H54 (cell line): ENCODE measurements at regions not wholly inside any gene's neighbourhood (a gene's known extent, or its start where the extent isn't known, plus 50 kb on each side); places are given as distances from the start of the nearest gene placed in this dataset.

ENCODE experiments used
- DNase-seq: peaks from one replicate; pipeline ENCODE4 v3.0.0; 2011; ENCODE audit warnings: low spot score, mixed read lengths; ENCODE audit not compliant: insufficient read length
- FAIRE-seq: peaks from 3 replicates; lab custom pipeline; 2011; peaks lifted over from hg19 to GRCh38; lab: Jason Lieb, UNC
- POLR2A ChIP-seq: IDR thresholded peaks from 2 replicates; pipeline ENCODE4 v1.6.1; 2011; ENCODE audit warnings: low read depth, mild to moderate bottlenecking, low read length

- DNase-seq (no peak), FAIRE-seq (no peak)
- no peak for TF ChIP-seq POLR2A
Measured at GRCh38 chr22:34070531-34070930, 150.3 kb upstream of the LARGE1 start.

GRCh38 chr22:34072585-34072984 is 152.3 kb upstream of the LARGE1 start:
- no peak for TF ChIP-seq POLR2A
- no peak for DNase-seq
- FAIRE-seq, result no peak

GRCh38 chr22:34080433-34080832 is 160.2 kb upstream of the LARGE1 start:
- DNase-seq (no peak), FAIRE-seq (no peak)
- no peak for TF ChIP-seq POLR2A

GRCh38 chr22:34096770-34097169 is 176.5 kb upstream of the LARGE1 start:
- FAIRE-seq, result no peak
- no peak for TF ChIP-seq POLR2A
- no peak for DNase-seq

GRCh38 chr22:34099278-34099677 is 179.0 kb upstream of the LARGE1 start:
- DNase-seq (no peak), FAIRE-seq (no peak)
- TF ChIP-seq POLR2A, result no peak

GRCh38 chr22:34102633-34103032 is 182.4 kb upstream of the LARGE1 start:
- no peak for TF ChIP-seq POLR2A
- FAIRE-seq (no peak), DNase-seq (no peak)

- DNase-seq, result peak; percentile 9
- FAIRE-seq, result no peak
- no peak for TF ChIP-seq POLR2A
Measured at GRCh38 chr22:34105461-34106062, 185.3 kb upstream of the LARGE1 start.

- no peak for FAIRE-seq
- no peak for TF ChIP-seq POLR2A
Measured at GRCh38 chr22:34108168-34108567, 187.9 kb upstream of the LARGE1 start.

GRCh38 chr22:34111210-34111824 is 191.0 kb upstream of the LARGE1 start:
- TF ChIP-seq POLR2A, result no peak
- peak; percentile 18 for DNase-seq
- FAIRE-seq, result no peak

More at GRCh38 chr22:34108168-34108567, 187.9 kb upstream of the LARGE1 start:
- no peak for DNase-seq

- no peak for DNase-seq
- TF ChIP-seq POLR2A, result no peak
- FAIRE-seq, result no peak
Measured at GRCh38 chr22:34113381-34113780, 193.1 kb upstream of the LARGE1 start.

- no peak for DNase-seq
- no peak for FAIRE-seq
Measured at GRCh38 chr22:34114406-34114805, 194.1 kb upstream of the LARGE1 start.

GRCh38 chr22:34115722-34116121 is 195.4 kb upstream of the LARGE1 start:
- DNase-seq (no peak), FAIRE-seq (no peak)
- TF ChIP-seq POLR2A, result no peak

More at GRCh38 chr22:34114406-34114805, 194.1 kb upstream of the LARGE1 start:
- TF ChIP-seq POLR2A, result no peak

GRCh38 chr22:34116126-34116525 is 195.8 kb upstream of the LARGE1 start:
- no peak for TF ChIP-seq POLR2A
- FAIRE-seq (no peak), DNase-seq (no peak)

GRCh38 chr22:34122042-34122441 is 201.8 kb upstream of the LARGE1 start:
- no peak for FAIRE-seq
- TF ChIP-seq POLR2A, result no peak
- DNase-seq, result no peak
